ENCODE measurements at regions not wholly inside any gene's neighbourhood (a gene's known extent, or its start where the extent isn't known, plus 50 kb on each side); places are given as distances from the start of the nearest gene placed in this dataset.

DNA sequence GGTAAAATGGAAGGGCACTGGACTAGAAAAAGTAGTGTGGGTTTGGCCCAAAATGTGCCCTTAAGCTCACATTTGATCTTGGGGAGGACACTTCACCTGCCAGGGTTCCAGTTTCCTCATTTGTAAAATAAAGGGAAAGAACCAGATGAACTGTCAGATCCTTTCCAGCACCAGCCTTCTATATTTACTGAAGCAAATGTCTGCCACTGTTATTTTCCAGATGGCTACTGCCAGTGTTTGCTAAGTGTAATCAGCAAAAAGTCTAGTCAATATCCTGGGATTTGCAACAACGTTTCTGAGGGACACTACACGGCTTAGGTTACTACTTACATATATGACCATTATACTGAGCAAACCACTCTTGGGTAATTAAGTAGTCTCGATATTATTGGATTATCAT is 340.3 kb downstream of the KCNN2 start:
- Histone ChIP-seq H3K27ac (no peak overlapping the region), H3K36me3 (ENCODE audit: insufficient read depth, low read length) (no peaks in the 10 kb centered on the region), H3K9ac (ENCODE audit: insufficient read length) (no peak overlapping the region), H3K9me3 (ENCODE audit: low read depth, low read length) (no peaks in the 10 kb centered on the region), H3K4me3 (no peak overlapping the region)
- no peak for DNase-seq (ENCODE audit: low read depth, low spot score)
- TF ChIP-seq POLR2AphosphoS5 (IDR thresholded peaks at IDR 0.05; ENCODE audit: borderline replicate concordance, low read depth, low read length) (no peak), EZH2 (IDR thresholded peaks at IDR 0.05) (no peak), FOXP2 (optimal IDR thresholded peaks at IDR 0.05; ENCODE audit: control extremely low read depth, extremely low read length, insufficient read depth) (no peak)

DNA sequence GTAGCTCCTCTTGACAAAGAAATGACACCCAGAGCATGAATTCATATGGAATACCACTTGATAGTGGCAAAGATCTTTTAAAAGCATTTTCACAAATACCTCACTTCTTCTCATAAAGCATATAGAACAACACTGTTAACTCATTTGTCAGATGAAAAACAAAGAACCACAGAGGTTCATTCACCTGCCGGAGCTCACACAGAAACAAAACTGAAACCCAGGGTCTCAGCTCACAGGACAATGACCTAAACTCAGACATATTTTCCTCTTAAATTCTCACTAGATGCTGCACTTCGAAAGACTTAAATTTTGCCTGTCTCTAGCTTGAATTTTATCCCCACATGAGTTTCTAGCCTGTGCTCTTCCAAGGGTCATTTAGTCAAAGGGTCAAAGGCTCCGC is 339.0 kb downstream of the KCNN2 start:
- no peaks in the 10 kb centered on the region for H3K9me3 ChIP-seq (ENCODE audit: low read depth, low read length)
- no peak for TF ChIP-seq EZH2 (IDR thresholded peaks at IDR 0.05)
- H3K4me3 ChIP-seq, result no peak overlapping the region
- H3K9ac ChIP-seq (ENCODE audit: insufficient read length), result no peak overlapping the region
- no peaks in the 10 kb centered on the region for H3K36me3 ChIP-seq (ENCODE audit: insufficient read depth, low read length)
- no peak for DNase-seq (ENCODE audit: low read depth, low spot score)
- no peak overlapping the region for H3K27ac ChIP-seq

GRCh38 chr5:114695292-114695904 is 333.5 kb downstream of the KCNN2 start:
- no peak overlapping the region for H3K4me3 ChIP-seq
- no peak overlapping the region for H3K9ac ChIP-seq (ENCODE audit: insufficient read length)
- H3K36me3 ChIP-seq (ENCODE audit: insufficient read depth, low read length), result no peaks in the 10 kb centered on the region
- TF ChIP-seq EZH2 (IDR thresholded peaks at IDR 0.05), result no peak
- TF ChIP-seq POLR2AphosphoS5 (IDR thresholded peaks at IDR 0.05; ENCODE audit: borderline replicate concordance, low read depth, low read length), result no peak
- TF ChIP-seq FOXP2 (optimal IDR thresholded peaks at IDR 0.05; ENCODE audit: control extremely low read depth, extremely low read length, insufficient read depth), result no peak
- DNase-seq (ENCODE audit: low read depth, low spot score), result no peak
- H3K27ac ChIP-seq, result no peak overlapping the region
- no peaks in the 10 kb centered on the region for H3K9me3 ChIP-seq (ENCODE audit: low read depth, low read length)

GRCh38 chr5:114686356-114686755 is 324.5 kb downstream of the KCNN2 start:
- no peak for TF ChIP-seq FOXP2 (optimal IDR thresholded peaks at IDR 0.05; ENCODE audit: control extremely low read depth, extremely low read length, insufficient read depth)
- no peak for TF ChIP-seq EZH2 (IDR thresholded peaks at IDR 0.05)
- no peak for TF ChIP-seq POLR2AphosphoS5 (IDR thresholded peaks at IDR 0.05; ENCODE audit: borderline replicate concordance, low read depth, low read length)
- Histone ChIP-seq H3K27ac (no peak overlapping the region), H3K9me3 (ENCODE audit: low read depth, low read length) (no peaks in the 10 kb centered on the region), H3K4me3 (no peak overlapping the region), H3K36me3 (ENCODE audit: insufficient read depth, low read length) (no peaks in the 10 kb centered on the region), H3K9ac (ENCODE audit: insufficient read length) (no peak overlapping the region)
- DNase-seq (ENCODE audit: low read depth, low spot score), result no peak

DNA sequence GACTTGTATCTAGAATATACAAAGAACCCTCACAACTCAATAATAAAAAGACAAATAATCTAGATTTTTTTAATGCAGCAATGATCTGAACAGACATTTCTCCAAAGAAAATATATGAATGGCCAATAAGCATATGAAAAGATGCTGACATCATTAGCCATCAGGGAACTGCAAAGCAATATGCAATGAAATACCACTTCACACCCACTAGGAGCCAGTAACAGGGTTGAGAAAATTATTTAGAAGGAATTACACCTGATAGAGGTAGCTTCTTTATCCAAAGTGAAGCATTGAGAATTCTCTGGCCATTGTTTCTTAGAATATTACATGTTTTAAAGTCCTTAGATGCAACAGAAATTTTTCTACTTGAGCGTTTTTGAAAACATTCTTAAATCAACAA is 316.9 kb downstream of the KCNN2 start:
- Histone ChIP-seq H3K9ac (ENCODE audit: insufficient read length) (no peak overlapping the region), H3K4me3 (no peak overlapping the region), H3K9me3 (ENCODE audit: low read depth, low read length) (no peaks in the 10 kb centered on the region), H3K27ac (no peak overlapping the region), H3K36me3 (ENCODE audit: insufficient read depth, low read length) (no peaks in the 10 kb centered on the region)
- no peak for DNase-seq (ENCODE audit: low read depth, low spot score)
- TF ChIP-seq EZH2 (IDR thresholded peaks at IDR 0.05) (no peak), POLR2AphosphoS5 (IDR thresholded peaks at IDR 0.05; ENCODE audit: borderline replicate concordance, low read depth, low read length) (no peak), FOXP2 (optimal IDR thresholded peaks at IDR 0.05; ENCODE audit: control extremely low read depth, extremely low read length, insufficient read depth) (no peak)

- Histone ChIP-seq H3K9me3 (ENCODE audit: low read depth, low read length) (no peaks in the 10 kb centered on the region), H3K27ac (no peak overlapping the region), H3K4me3 (no peak overlapping the region), H3K36me3 (ENCODE audit: insufficient read depth, low read length) (no peaks in the 10 kb centered on the region), H3K9ac (ENCODE audit: insufficient read length) (no peak overlapping the region)
- no peak for TF ChIP-seq EZH2 (IDR thresholded peaks at IDR 0.05)
- TF ChIP-seq POLR2AphosphoS5 (IDR thresholded peaks at IDR 0.05; ENCODE audit: borderline replicate concordance, low read depth, low read length), result no peak
- no peak for TF ChIP-seq FOXP2 (optimal IDR thresholded peaks at IDR 0.05; ENCODE audit: control extremely low read depth, extremely low read length, insufficient read depth)
- DNase-seq (ENCODE audit: low read depth, low spot score), result no peak
Measured at GRCh38 chr5:114665551-114665950, 303.7 kb downstream of the KCNN2 start.

- Histone ChIP-seq H3K9me3 (ENCODE audit: low read depth, low read length) (no peaks in the 10 kb centered on the region), H3K9ac (ENCODE audit: insufficient read length) (no peak overlapping the region), H3K27ac (no peak overlapping the region), H3K36me3 (ENCODE audit: insufficient read depth, low read length) (no peaks in the 10 kb centered on the region), H3K4me3 (no peak overlapping the region)
- TF ChIP-seq POLR2AphosphoS5 (IDR thresholded peaks at IDR 0.05; ENCODE audit: borderline replicate concordance, low read depth, low read length), result no peak
- TF ChIP-seq EZH2 (IDR thresholded peaks at IDR 0.05), result no peak
- no peak for TF ChIP-seq FOXP2 (optimal IDR thresholded peaks at IDR 0.05; ENCODE audit: control extremely low read depth, extremely low read length, insufficient read depth)
- DNase-seq (ENCODE audit: low read depth, low spot score), result no peak
Measured at GRCh38 chr5:114660791-114661190, 298.9 kb downstream of the KCNN2 start.

GRCh38 chr5:114658194-114658593 is 296.3 kb downstream of the KCNN2 start:
- Histone ChIP-seq H3K4me3 (no peak overlapping the region), H3K27ac (no peak overlapping the region), H3K9ac (ENCODE audit: insufficient read length) (no peak overlapping the region), H3K9me3 (ENCODE audit: low read depth, low read length) (no peaks in the 10 kb centered on the region), H3K36me3 (ENCODE audit: insufficient read depth, low read length) (no peaks in the 10 kb centered on the region)
- no peak for DNase-seq (ENCODE audit: low read depth, low spot score)
- no peak for TF ChIP-seq EZH2 (IDR thresholded peaks at IDR 0.05)
- TF ChIP-seq FOXP2 (optimal IDR thresholded peaks at IDR 0.05; ENCODE audit: control extremely low read depth, extremely low read length, insufficient read depth), result no peak
- no peak for TF ChIP-seq POLR2AphosphoS5 (IDR thresholded peaks at IDR 0.05; ENCODE audit: borderline replicate concordance, low read depth, low read length)
